HEK293T (cell line): ENCODE measurements at regions not wholly inside any gene's neighbourhood (a gene's known extent, or its start where the extent isn't known, plus 50 kb on each side); places are given as distances from the start of the nearest gene placed in this dataset.

ENCODE experiments used
- BHLHE40 ChIP-seq: fragments of 450-650 bp; IDR thresholded peaks from 2 replicates; pipeline ENCODE4 v1.6.1; 2016; ENCODE audit warnings: mild to moderate bottlenecking, moderate library complexity, borderline replicate concordance
- CTBP1 ChIP-seq: fragments of 450-650 bp; IDR thresholded peaks from 2 replicates; pipeline ENCODE4 v1.6.1; 2016; ENCODE audit warnings: borderline replicate concordance
- ELF4 ChIP-seq: fragments of 450-650 bp; IDR thresholded peaks from 2 replicates; pipeline ENCODE4 v1.6.1; 2017; ENCODE audit warnings: antibody characterized with exemption
- FOXK2 ChIP-seq: fragments of 450-650 bp; IDR thresholded peaks from 2 replicates; pipeline ENCODE4 v1.6.1; 2016; ENCODE audit warnings: mild to moderate bottlenecking
- HDGF ChIP-seq: fragments of 450-650 bp; IDR thresholded peaks from 2 replicates; pipeline ENCODE4 v1.6.1; 2017; ENCODE audit warnings: antibody characterized with exemption, borderline replicate concordance
- LEF1 ChIP-seq: fragments of 450-650 bp; IDR thresholded peaks from 2 replicates; pipeline ENCODE4 v1.6.1; 2017; ENCODE audit warnings: mild to moderate bottlenecking, borderline replicate concordance
- SP1 ChIP-seq: fragments of 450-650 bp; IDR thresholded peaks from 2 replicates; pipeline ENCODE4 v1.6.1; 2017
- TARDBP ChIP-seq: fragments of 450-650 bp; IDR thresholded peaks from 2 replicates; pipeline ENCODE4 v1.6.1; 2016

DNA sequence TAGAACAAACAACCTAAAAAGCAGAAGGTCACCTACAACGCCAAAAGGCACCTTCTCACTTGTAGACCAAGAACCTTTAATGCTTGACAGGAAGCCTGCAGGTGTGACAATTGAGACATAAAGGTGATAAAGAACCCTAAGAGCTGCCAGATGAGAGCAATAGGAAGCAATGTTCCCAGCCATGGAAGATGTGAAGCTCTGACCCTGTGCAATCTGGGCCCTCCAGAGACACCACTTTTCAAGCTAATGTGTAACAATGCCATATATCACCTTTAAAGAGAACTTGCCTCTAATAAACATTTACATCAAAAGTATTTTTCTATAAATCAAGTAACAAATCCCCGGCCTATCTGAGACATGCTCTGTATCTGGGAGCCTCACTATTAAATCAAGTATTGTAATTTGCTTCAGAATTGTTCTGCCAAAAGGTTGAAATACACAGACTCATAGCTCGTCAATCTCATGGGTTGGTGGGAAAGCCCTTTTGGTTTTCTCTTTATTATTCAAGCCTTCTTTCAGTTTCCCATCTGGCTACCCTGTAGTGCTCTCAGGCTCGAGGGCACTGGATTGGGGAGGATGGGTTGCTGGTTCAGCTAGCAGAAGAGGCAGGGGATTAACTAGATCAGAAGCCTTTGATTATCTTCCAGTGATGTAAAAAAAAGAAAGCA lies 368.9 kb downstream of the BUD13 start:
- TF ChIP-seq TARDBP: no peak
- TF ChIP-seq FOXK2: no peak
- TF ChIP-seq ELF4: no peak
- TF ChIP-seq BHLHE40: no peak
- TF ChIP-seq LEF1: no peak
- TF ChIP-seq HDGF: no peak
- no peak for TF ChIP-seq SP1
- no peak for TF ChIP-seq CTBP1
